Activated CD4-positive, alpha-beta T cell treated with anti-CD3 and anti-CD28 coated beads, Interleukin-2, amount 50 U/mL, for 48 hours (primary cell): ENCODE measurements at regions not wholly inside any gene's neighbourhood (a gene's known extent, or its start where the extent isn't known, plus 50 kb on each side); places are given as distances from the start of the nearest gene placed in this dataset.
"Not testable (repeated sequence)": the region's sequence is repeated elsewhere in the genome, so short reads cannot be mapped to it uniquely, and the experiment has no call there.

ENCODE experiments used
- DNase-seq, 2 experiments: peaks; one replicate each; pipeline ENCODE4 v3.0.0-alpha.2; 2020

DNA sequence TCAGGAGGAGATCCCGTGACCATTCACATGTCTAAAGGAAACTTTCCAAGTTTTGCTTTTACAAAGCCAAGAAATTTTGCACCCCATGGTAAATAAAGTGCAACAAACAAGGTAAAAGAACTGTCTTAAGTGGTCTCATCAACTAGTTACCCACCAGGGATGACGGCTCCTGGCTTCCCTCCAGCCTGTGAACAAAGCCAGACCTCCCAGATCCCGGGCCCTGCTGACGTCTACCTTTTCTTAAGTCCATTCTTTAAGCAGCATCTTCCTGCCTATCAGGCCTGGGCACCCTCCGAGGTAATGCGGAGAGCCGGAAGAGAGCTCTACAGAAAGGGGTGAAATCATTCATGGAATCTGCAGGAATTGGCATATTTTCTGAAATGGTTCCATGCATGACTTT, 58.0 kb upstream of the DAAM1 start:
- no peak for DNase-seq

GRCh38 chr14:59131938-59132795, 56.3 kb upstream of the DAAM1 start:
- DNase-seq = no peak

DNA sequence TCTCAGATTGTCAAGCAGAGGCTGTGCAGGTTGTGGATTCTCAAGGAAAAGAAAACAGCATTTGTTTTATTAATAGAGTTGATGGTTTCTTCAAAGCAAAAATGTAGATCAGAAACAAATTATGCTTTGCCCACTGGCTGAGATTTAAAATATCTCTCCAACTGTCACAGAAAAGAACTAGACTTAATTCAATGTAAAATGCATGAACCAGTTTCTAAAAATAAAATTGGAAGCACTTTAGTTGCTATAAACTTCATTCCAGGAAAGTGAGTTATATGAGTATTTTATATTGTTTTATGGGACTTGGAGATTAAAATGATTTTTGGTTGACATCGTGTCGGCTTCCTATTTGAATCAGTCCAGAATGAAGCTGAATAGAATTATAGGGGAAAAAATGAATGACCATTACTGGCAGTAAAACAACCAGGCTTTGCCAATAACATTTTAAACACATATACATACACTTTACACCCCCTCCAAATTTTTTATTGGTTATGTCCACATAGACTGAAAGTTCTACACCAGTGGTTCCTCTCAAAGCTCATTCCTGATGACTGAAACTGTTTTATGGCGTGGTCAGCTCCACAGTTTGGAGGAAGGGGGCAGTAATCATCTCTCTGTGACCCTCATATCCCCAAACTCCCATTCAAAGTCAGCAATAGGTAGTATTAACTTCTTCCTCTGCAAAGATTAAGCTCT, 55.5 kb upstream of the DAAM1 start:
- no peak for DNase-seq

DNA sequence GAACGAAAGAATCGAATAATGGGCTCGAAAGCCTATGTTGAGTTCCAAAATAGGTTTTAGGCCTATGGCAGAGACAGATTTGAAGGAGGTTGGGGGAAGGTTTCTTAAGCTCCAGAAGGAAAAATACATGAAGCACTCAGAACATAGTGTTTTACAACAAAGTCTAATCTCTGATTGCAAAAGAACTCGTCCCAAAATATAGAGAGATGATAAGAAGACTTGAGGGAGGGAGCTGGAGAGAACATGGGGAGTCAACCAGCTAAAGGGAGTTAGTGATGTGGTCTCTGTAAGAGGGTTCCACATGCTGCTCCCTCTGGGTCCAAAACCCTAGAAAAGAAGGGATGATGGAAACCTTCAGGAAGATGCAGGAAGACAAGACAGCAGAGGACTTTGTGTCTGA, 54.8 kb upstream of the DAAM1 start:
- DNase-seq = no peak

DNA sequence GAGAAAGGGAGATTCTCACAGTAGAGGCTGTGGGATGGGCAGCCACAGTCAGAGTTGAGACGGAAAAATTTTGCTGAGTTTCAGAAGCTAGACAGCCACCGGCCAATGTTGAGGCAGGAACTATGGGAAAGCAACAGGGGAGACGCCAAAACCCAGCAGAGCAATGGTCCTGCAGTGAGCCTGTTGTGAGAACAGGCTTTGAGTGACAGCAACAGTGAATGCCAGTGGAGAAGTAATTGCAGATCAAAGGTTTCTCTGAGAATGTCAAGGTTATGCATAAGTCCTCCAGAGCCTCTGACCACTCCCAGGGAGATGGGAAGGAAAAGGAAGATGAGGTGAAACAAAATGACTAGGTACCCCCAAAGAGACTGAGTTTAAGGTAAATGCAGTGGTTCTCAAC, 54.2 kb upstream of the DAAM1 start:
- no peak for DNase-seq

GRCh38 chr14:59137256-59137655, 51.2 kb upstream of the DAAM1 start:
- DNase-seq = no peak

- not testable (repeated sequence) for DNase-seq
Measured at GRCh38 chr14:59138576-59138975, 49.9 kb upstream of the DAAM1 start.
